ENCODE measurements at regions not wholly inside any gene's neighbourhood (a gene's known extent, or its start where the extent isn't known, plus 50 kb on each side); places are given as distances from the start of the nearest gene placed in this dataset.

DNA sequence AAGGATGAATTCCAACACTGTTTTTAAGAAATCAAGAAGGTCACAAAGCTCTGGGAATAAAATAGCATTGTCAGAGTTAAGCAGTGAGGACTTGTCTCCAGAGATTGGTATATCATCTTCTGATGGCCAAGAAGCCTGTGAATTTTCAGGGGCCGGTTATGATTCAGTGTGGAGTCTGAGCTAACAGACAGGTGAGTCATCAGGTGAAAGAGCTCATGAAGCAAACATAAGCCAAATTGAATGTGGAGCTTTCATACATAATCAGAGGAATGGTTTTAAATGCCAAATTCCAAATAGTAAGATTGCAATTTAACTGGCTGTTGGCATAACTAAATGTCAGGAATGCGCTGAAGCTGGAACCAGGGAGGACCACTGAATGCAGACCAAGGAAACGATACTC, 494.2 kb downstream of the MTRR start:
- POLR2A ChIA-PET: no interaction called here
- Histone ChIP-seq H3K27ac (ENCODE audit: low read depth, low read length) (no peak overlapping the region), H3K9me3 (ENCODE audit: control insufficient read depth, insufficient read depth, low read length) (no peaks in the 10 kb centered on the region), H3K27me3 (ENCODE audit: control insufficient read depth, insufficient read depth, low read length) (no peaks in the 10 kb centered on the region), H3K4me3 (ENCODE audit: low read depth, low read length) (no peak overlapping the region)
- CTCF ChIA-PET: no interaction called here
- TF ChIP-seq, protein P1, sequence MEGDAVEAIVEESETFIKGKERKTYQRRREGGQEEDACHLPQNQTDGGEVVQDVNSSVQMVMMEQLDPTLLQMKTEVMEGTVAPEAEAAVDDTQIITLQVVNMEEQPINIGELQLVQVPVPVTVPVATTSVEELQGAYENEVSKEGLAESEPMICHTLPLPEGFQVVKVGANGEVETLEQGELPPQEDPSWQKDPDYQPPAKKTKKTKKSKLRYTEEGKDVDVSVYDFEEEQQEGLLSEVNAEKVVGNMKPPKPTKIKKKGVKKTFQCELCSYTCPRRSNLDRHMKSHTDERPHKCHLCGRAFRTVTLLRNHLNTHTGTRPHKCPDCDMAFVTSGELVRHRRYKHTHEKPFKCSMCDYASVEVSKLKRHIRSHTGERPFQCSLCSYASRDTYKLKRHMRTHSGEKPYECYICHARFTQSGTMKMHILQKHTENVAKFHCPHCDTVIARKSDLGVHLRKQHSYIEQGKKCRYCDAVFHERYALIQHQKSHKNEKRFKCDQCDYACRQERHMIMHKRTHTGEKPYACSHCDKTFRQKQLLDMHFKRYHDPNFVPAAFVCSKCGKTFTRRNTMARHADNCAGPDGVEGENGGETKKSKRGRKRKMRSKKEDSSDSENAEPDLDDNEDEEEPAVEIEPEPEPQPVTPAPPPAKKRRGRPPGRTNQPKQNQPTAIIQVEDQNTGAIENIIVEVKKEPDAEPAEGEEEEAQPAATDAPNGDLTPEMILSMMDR (IDR thresholded peaks at IDR 0.05; ENCODE audit: low read depth, low read length): no peak
- no peak for DNase-seq (ENCODE audit: low read depth, low spot score)

DNA sequence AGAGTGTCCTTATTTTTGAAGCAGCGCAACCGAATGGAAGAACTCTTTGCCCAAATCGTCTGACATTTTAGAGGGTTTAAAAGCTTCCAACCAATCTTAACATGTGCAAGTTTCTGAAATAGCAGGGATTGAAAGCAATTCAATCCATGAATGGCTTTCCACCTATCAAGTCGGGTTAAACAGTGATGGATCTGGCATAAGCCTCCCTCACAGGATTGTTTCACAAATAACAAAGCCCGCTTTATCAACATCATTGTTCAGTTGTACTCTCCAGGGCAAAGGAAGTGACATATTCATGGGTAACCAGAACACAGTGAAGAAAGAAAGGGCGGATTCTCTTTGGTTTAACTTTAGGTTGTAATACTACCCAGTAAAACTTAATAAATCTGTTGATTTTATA, 497.3 kb downstream of the MTRR start:
- POLR2A ChIA-PET: no interaction called here
- CTCF ChIA-PET: no interaction called here

DNA sequence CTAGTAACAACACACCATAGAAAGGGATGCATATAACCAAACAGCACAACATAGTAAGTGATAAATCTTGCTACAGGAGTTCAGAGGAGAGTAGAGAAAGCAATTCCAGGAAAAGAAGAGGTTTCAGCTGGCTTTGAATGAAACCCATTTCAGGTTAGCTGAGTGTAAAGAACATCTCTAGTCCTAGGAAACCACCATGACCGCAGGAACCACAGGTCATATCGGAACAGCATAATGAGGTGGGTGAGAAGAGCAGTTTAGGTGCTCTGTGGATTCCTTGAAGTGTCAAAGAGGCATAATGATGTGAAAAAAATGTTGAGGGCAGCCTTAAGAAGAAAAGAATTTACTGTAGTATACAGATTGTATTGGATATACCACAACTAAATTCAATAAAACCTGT, 507.5 kb downstream of the MTRR start:
- DNase-seq (ENCODE audit: low read depth, low spot score): no peak
- ChIA-PET CTCF (no interaction called here), POLR2A (no interaction called here)
- Histone ChIP-seq H3K4me3 (ENCODE audit: low read depth, low read length) (no peak overlapping the region), H3K27ac (ENCODE audit: low read depth, low read length) (no peak overlapping the region), H3K9me3 (ENCODE audit: control insufficient read depth, insufficient read depth, low read length) (no peaks in the 10 kb centered on the region), H3K27me3 (ENCODE audit: control insufficient read depth, insufficient read depth, low read length) (no peaks in the 10 kb centered on the region)
- TF ChIP-seq, protein P1 (IDR thresholded peaks at IDR 0.05; ENCODE audit: low read depth, low read length): no peak

More for the DNA sequence above, 497.3 kb downstream of the MTRR start:
- Histone ChIP-seq H3K9me3 (ENCODE audit: control insufficient read depth, insufficient read depth, low read length) (no peaks in the 10 kb centered on the region), H3K4me3 (ENCODE audit: low read depth, low read length) (no peak overlapping the region), H3K27ac (ENCODE audit: low read depth, low read length) (no peak overlapping the region), H3K27me3 (ENCODE audit: control insufficient read depth, insufficient read depth, low read length) (no peaks in the 10 kb centered on the region)
- DNase-seq (ENCODE audit: low read depth, low spot score): no peak
- TF ChIP-seq, protein P1 (IDR thresholded peaks at IDR 0.05; ENCODE audit: low read depth, low read length): no peak

DNA sequence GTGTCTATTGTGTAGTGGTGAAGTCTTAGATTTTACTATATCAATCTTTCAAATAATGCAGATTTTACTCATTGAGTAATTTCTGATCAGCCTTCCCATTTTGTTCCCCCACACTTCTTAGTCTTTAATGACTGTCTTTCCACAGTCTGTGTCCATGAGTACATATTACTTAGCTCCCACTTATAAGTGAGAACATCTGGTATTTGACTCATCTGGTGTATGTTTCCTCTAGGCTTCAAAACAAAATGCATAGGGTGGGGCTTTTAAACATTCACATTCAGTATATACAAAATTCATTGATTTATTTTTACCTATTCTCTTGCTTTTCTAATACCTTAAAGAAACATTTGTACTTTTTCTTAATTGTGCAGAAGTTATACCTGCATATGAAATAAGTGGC, 513.0 kb downstream of the MTRR start:
- no peak overlapping the region for H3K27ac ChIP-seq (ENCODE audit: low read depth, low read length)
- H3K27me3 ChIP-seq (ENCODE audit: control insufficient read depth, insufficient read depth, low read length): no peaks in the 10 kb centered on the region
- H3K4me3 ChIP-seq (ENCODE audit: low read depth, low read length): no peak overlapping the region
- no peaks in the 10 kb centered on the region for H3K9me3 ChIP-seq (ENCODE audit: control insufficient read depth, insufficient read depth, low read length)
- POLR2A ChIA-PET: no interaction called here
- DNase-seq (ENCODE audit: low read depth, low spot score): no peak
- TF ChIP-seq, protein P1 (IDR thresholded peaks at IDR 0.05; ENCODE audit: low read depth, low read length): no peak
- CTCF ChIA-PET: no interaction called here

DNA sequence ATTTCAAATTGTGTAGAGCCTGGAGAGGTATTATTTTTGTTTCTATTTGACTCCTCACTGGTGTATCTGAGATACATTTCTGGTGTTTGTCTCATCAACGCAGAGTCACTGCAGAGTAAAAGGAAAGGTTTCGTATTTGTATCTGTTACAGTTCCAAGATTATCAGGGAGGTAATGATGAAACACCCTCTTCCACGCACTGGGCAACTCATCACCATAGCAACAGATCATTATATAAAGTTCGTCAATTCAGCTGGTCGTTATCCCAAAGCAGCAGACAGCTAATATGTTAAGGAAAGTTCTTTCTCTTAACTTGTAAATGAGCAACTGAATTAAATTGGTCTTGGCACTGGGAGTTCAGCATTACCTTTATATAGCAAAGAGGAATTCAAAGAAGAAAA, 513.5 kb downstream of the MTRR start:
- DNase-seq (ENCODE audit: low read depth, low spot score): no peak
- POLR2A ChIA-PET: no interaction called here
- no peaks in the 10 kb centered on the region for H3K27me3 ChIP-seq (ENCODE audit: control insufficient read depth, insufficient read depth, low read length)
- no peak overlapping the region for H3K27ac ChIP-seq (ENCODE audit: low read depth, low read length)
- TF ChIP-seq, protein P1 (IDR thresholded peaks at IDR 0.05; ENCODE audit: low read depth, low read length): no peak
- CTCF ChIA-PET: no interaction called here
- H3K4me3 ChIP-seq (ENCODE audit: low read depth, low read length): no peak overlapping the region
- no peaks in the 10 kb centered on the region for H3K9me3 ChIP-seq (ENCODE audit: control insufficient read depth, insufficient read depth, low read length)

Data from AG04450 (cell line).